IMR-90 (cell line): ENCODE measurements at regions not wholly inside any gene's neighbourhood (a gene's known extent, or its start where the extent isn't known, plus 50 kb on each side); places are given as distances from the start of the nearest gene placed in this dataset.

Experiments used
- ATAC-seq: fragments of 200-7000 bp; cut with Tn5 transposase; 2 replicates; pipeline ENCODE4 v1.9.1; 2020; ENCODE audit warnings: low read depth, mild to moderate bottlenecking, moderate library complexity
- BruUV-seq: library from RNA; stranded (reverse); fragments of 400-500 nt; replicated peaks from 2 replicates; lab custom pipeline; 2021; lab: Mats Ljungman, UMichigan
- CTCF ChIA-PET: fragments of 300-600 bp; formaldehyde crosslinking; extraction: SDS; loops from one replicate; lab custom pipeline; 2021; ENCODE audit warnings: antibody characterized with exemption; lab: Yijun Ruan, JAX
- POLR2A ChIA-PET: fragments of 300-600 bp; sonication (Branson Sonifier 250); formaldehyde crosslinking; loops from one replicate; lab custom pipeline; 2022; ENCODE audit warnings: antibody characterized with exemption; ENCODE audit not compliant: unreplicated experiment; lab: Charles Lee
- DNase-seq: peaks from one replicate; pipeline ENCODE4 v3.0.0; 2013
- H2AFZ ChIP-seq: replicated peaks from 2 replicates; pipeline ENCODE3; 2013; ENCODE audit warnings: low read length, mild to moderate bottlenecking; ENCODE audit not compliant: poor library complexity
- H2AK5ac ChIP-seq: 2 replicates; pipeline ENCODE4 v1.6.1; 2013; ENCODE audit warnings: low read depth, low read length, inconsistent platforms
- H2AK9ac ChIP-seq: replicated peaks from 2 replicates; pipeline ENCODE3; 2013; ENCODE audit warnings: mild to moderate bottlenecking, low read depth, low read length, moderate library complexity; ENCODE audit not compliant: poor library complexity
- H2BK120ac ChIP-seq: 2 replicates; pipeline ENCODE4 v1.6.1; 2013; ENCODE audit warnings: low read depth, low read length, inconsistent platforms
- H2BK15ac ChIP-seq: 3 replicates; pipeline ENCODE4 v1.6.1; 2013; ENCODE audit warnings: low read depth, low read length, inconsistent platforms
- H2BK20ac ChIP-seq: 2 replicates; pipeline ENCODE4 v1.6.1; 2013; ENCODE audit warnings: low read depth, mild to moderate bottlenecking, inconsistent platforms, low read length, moderate library complexity
- H2BK5ac ChIP-seq: 2 replicates; pipeline ENCODE4 v1.6.1; 2013; ENCODE audit warnings: mild to moderate bottlenecking, low read depth, low read length, inconsistent platforms; ENCODE audit not compliant: poor library complexity, severe bottlenecking
- H3K14ac ChIP-seq: replicated peaks from 2 replicates; pipeline ENCODE4 v1.6.1; 2013; ENCODE audit warnings: low read depth, low read length, inconsistent platforms
- H3K18ac ChIP-seq: 2 replicates; pipeline ENCODE4 v1.6.1; 2013; ENCODE audit warnings: low read depth, low read length, control low read depth
- H3K23ac ChIP-seq: 2 replicates; pipeline ENCODE4 v1.6.1; 2013; ENCODE audit warnings: low read depth, low read length, inconsistent platforms
- H3K27ac ChIP-seq: 2 replicates; pipeline ENCODE4 v1.5.1; 2013; ENCODE audit warnings: mild to moderate bottlenecking, control low read depth, low read length; ENCODE audit not compliant: insufficient read depth
- H3K27me3 ChIP-seq: 2 replicates; pipeline ENCODE4 v1.6.1; 2013; ENCODE audit warnings: low read length; ENCODE audit not compliant: control insufficient read depth, insufficient read depth
- H3K36me3 ChIP-seq: 2 replicates; pipeline ENCODE4 v1.6.1; 2013; ENCODE audit warnings: low read length, mixed read lengths; ENCODE audit not compliant: control insufficient read depth, insufficient read depth
- H3K4ac ChIP-seq: 2 replicates; pipeline ENCODE4 v1.6.1; 2013; ENCODE audit warnings: low read depth, low read length, inconsistent platforms
- H3K4me1 ChIP-seq: 2 replicates; pipeline ENCODE4 v1.6.1; 2013; ENCODE audit warnings: low read length, mixed read lengths; ENCODE audit not compliant: control insufficient read depth, insufficient read depth
- H3K4me2 ChIP-seq: 2 replicates; pipeline ENCODE4 v1.6.1; 2013; ENCODE audit warnings: low read depth, mild to moderate bottlenecking, control low read depth, low read length, moderate library complexity
- H3K4me3 ChIP-seq: 2 replicates; pipeline ENCODE4 v1.5.1; 2013; ENCODE audit warnings: low read depth, mild to moderate bottlenecking, control low read depth, low read length, moderate library complexity; ENCODE audit not compliant: insufficient read depth
- H3K56ac ChIP-seq: 2 replicates; pipeline ENCODE4 v1.6.1; 2013; ENCODE audit warnings: low read length, inconsistent platforms; ENCODE audit not compliant: insufficient read depth; ENCODE audit errors: extremely low read depth
- H3K79me1 ChIP-seq, 2 experiments: 2 replicates each; pipeline ENCODE4 v1.6.1; 2013; ENCODE audit warnings: low read length in 2 of 2, inconsistent platforms in 1 of 2, low read depth in 1 of 2
- H3K9ac ChIP-seq: 2 replicates; pipeline ENCODE4 v1.6.1; 2013; ENCODE audit warnings: low read depth, low read length, control low read depth
- H3K9me1 ChIP-seq: 2 replicates; pipeline ENCODE4 v1.6.1; 2013; ENCODE audit warnings: low read length, inconsistent platforms; ENCODE audit not compliant: insufficient read depth
- H3K9me3 ChIP-seq: 2 replicates; pipeline ENCODE4 v1.6.1; 2013; ENCODE audit warnings: low read length; ENCODE audit not compliant: control insufficient read depth, insufficient read depth
- H4K20me1 ChIP-seq: 2 replicates; pipeline ENCODE4 v1.6.1; 2013; ENCODE audit warnings: low read length, inconsistent platforms; ENCODE audit not compliant: insufficient read depth
- H4K5ac ChIP-seq: 2 replicates; pipeline ENCODE4 v1.6.1; 2013; ENCODE audit warnings: mild to moderate bottlenecking, low read depth, low read length, control low read depth
- H4K8ac ChIP-seq, 2 experiments: 2 replicates each; pipeline ENCODE4 v1.6.1; 2013; ENCODE audit warnings: low read depth in 2 of 2, low read length in 2 of 2, control low read depth in 1 of 2, inconsistent platforms in 1 of 2
- H4K91ac ChIP-seq: 2 replicates; pipeline ENCODE4 v1.6.1; 2013; ENCODE audit warnings: low read depth, low read length, inconsistent platforms; ENCODE audit not compliant: insufficient read depth
- BHLHE40 ChIP-seq: fragments of 150-350 bp; IDR thresholded peaks from 2 replicates; pipeline ENCODE4 v1.6.1; 2016; ENCODE audit warnings: mild to moderate bottlenecking, low read depth, low read length
- CEBPB ChIP-seq: IDR thresholded peaks from 2 replicates; pipeline ENCODE4 v1.6.1; 2012; ENCODE audit warnings: low read depth, low read length, improper control_type of control experiment
- CTCF ChIP-seq: conservative IDR thresholded peaks from 2 replicates; pipeline ENCODE4 v1.5.1; 2012; ENCODE audit warnings: mild to moderate bottlenecking, low read depth, low read length, improper control_type of control experiment
- FOS ChIP-seq: fragments of 150-350 bp; IDR thresholded peaks from 2 replicates; pipeline ENCODE4 v1.6.1; 2016; ENCODE audit warnings: low read depth, low read length
- MAFK ChIP-seq: IDR thresholded peaks from 2 replicates; pipeline ENCODE4 v1.6.1; 2012; ENCODE audit warnings: low read depth, low read length, improper control_type of control experiment
- MAZ ChIP-seq: IDR thresholded peaks from 2 replicates; pipeline ENCODE4 v1.6.1; 2012; ENCODE audit warnings: low read depth, mild to moderate bottlenecking, low read length, improper control_type of control experiment, moderate library complexity, borderline replicate concordance
- RCOR1 ChIP-seq: IDR thresholded peaks from 2 replicates; pipeline ENCODE4 v1.6.1; 2012; ENCODE audit warnings: mild to moderate bottlenecking, low read length, improper control_type of control experiment; ENCODE audit not compliant: insufficient replicate concordance
- RFX5 ChIP-seq: IDR thresholded peaks from 2 replicates; pipeline ENCODE4 v1.8.0; 2012; ENCODE audit warnings: low read depth, mild to moderate bottlenecking, low read length, moderate library complexity
- WGBS, 2 experiments: methylation state at CpG; one replicate each; pipeline versions ENCODE4 v1.1.5 to v1.1.7; 2013; ENCODE audit warnings: missing lambda C conversion rate in 2 of 2; ENCODE audit not compliant: insufficient read length in 1 of 2; ENCODE audit errors: extremely low coverage in 2 of 2; 5-methylcytosine and 5-hydroxymethylcytosine counted together
- dilution Hi-C: fragments of 300-500 bp; cut with HindIII; formaldehyde crosslinking; loops from one replicate; pipeline ENCODE4 v1.14.3; 2018; ENCODE audit warnings: low sequenced_read_pairs; ENCODE audit not compliant: unreplicated experiment
- in situ Hi-C: fragments of 300-500 bp; cut with MboI; formaldehyde crosslinking; loops from 3 replicates; pipeline ENCODE4 v1.14.3; 2019; ENCODE audit warnings: low sequenced_read_pairs, inconsistent platforms, mixed read lengths
- intact Hi-C: fragments of 100-400 bp; cut with micrococcal nuclease; formaldehyde crosslinking; loops from 2 replicates; pipeline ENCODE4 v1.10.0; 2022

GRCh38 chr13:36553491-36553890 lies 120.3 kb upstream of the SERTM1 start:
- in situ Hi-C loops (no loop called here), dilution Hi-C loops (no loop called here), intact Hi-C loops (no loop called here)
- no peaks in the 10 kb centered on the region for H3K9me1 ChIP-seq
- H2BK15ac ChIP-seq = no peak overlapping the region
- no peak overlapping the region for H2AFZ ChIP-seq
- no CpG with 5 or more reads among the region's 1 CpG for WGBS, 2 experiments
- no peak for TF ChIP-seq CTCF
- TF ChIP-seq MAFK = no peak
- TF ChIP-seq MAZ = no peak
- no peak for TF ChIP-seq FOS
- no peak for TF ChIP-seq CEBPB
- TF ChIP-seq BHLHE40 = no peak
- no peak for TF ChIP-seq RFX5
- no peak for TF ChIP-seq RCOR1
- no peak overlapping the region for H2AK5ac ChIP-seq
- H3K27ac ChIP-seq = no peak overlapping the region
- no peaks in the 10 kb centered on the region for H3K36me3 ChIP-seq
- H3K4me2 ChIP-seq = no peak overlapping the region
- ChIA-PET POLR2A (no interaction called here), CTCF (no interaction called here)
- H3K18ac ChIP-seq = no peak overlapping the region
- H2BK5ac ChIP-seq = no peak overlapping the region
- H4K20me1 ChIP-seq = no peaks in the 10 kb centered on the region
- ATAC-seq = no peak
- H4K8ac ChIP-seq = no peak overlapping the region
- no peaks in the 10 kb centered on the region for H3K9me3 ChIP-seq
- no peaks in the 10 kb centered on the region for H3K79me1 ChIP-seq
- no peak overlapping the region for H3K4me3 ChIP-seq
- BruUV-seq = no TSS peak
- no peak for DNase-seq
- no peak overlapping the region for H3K4ac ChIP-seq
- H3K14ac ChIP-seq = no peak overlapping the region
- H3K4me1 ChIP-seq = no peaks in the 10 kb centered on the region
- no peaks in the 10 kb centered on the region for H3K27me3 ChIP-seq
- H2BK120ac ChIP-seq = no peak overlapping the region
- no peak overlapping the region for H2AK9ac ChIP-seq
- no peak overlapping the region for H3K9ac ChIP-seq
- no peak overlapping the region for H3K56ac ChIP-seq
- no peak overlapping the region for H3K23ac ChIP-seq
- no peak overlapping the region for H4K5ac ChIP-seq
- H2BK20ac ChIP-seq = no peak overlapping the region
- no peak overlapping the region for H4K91ac ChIP-seq
